Fibroblast of peridontal ligament (primary cell): ENCODE measurements at regions not wholly inside any gene's neighbourhood (a gene's known extent, or its start where the extent isn't known, plus 50 kb on each side); places are given as distances from the start of the nearest gene placed in this dataset.
A peak's percentile ranks its signal among the peaks of the same experiment; 100 is the strongest.

Experiments
- DNase-seq: peaks from one replicate; pipeline ENCODE4 v3.0.0-alpha.2; 2010; ENCODE audit errors: extremely low read depth

- DNase-seq: no peak
Measured at GRCh38 chr13:39858794-39859193, 203.3 kb downstream of the COG6 start.

GRCh38 chr13:39859898-39860297, 204.4 kb downstream of the COG6 start:
- no peak for DNase-seq

- DNase-seq: no peak
Measured at GRCh38 chr13:39862900-39863299, 207.4 kb downstream of the COG6 start.

- DNase-seq: no peak
Measured at GRCh38 chr13:39864221-39864620, 208.8 kb downstream of the COG6 start.

GRCh38 chr13:39866722-39867121, 211.3 kb downstream of the COG6 start:
- DNase-seq: no peak

GRCh38 chr13:39867807-39868206, 212.3 kb downstream of the COG6 start:
- DNase-seq: no peak

- no peak for DNase-seq
Measured at GRCh38 chr13:39870197-39870747, 214.8 kb downstream of the COG6 start.

GRCh38 chr13:39874331-39875053, 219.0 kb downstream of the COG6 start:
- peak; percentile 17 for DNase-seq

- DNase-seq: peak; percentile 14
Measured at GRCh38 chr13:39875111-39875987, 219.9 kb downstream of the COG6 start.

- DNase-seq: peak; percentile 85
Measured at GRCh38 chr13:39876258-39876657, 220.8 kb downstream of the COG6 start.

- DNase-seq: no peak
Measured at GRCh38 chr13:39877134-39877533, 221.7 kb downstream of the COG6 start.

GRCh38 chr13:39879286-39880035, 224.0 kb downstream of the COG6 start:
- no peak for DNase-seq

- DNase-seq: no peak
Measured at GRCh38 chr13:39881383-39881782, 225.9 kb downstream of the COG6 start.

GRCh38 chr13:39881887-39882286, 226.4 kb downstream of the COG6 start:
- DNase-seq: peak; percentile 24

GRCh38 chr13:39884166-39884565, 228.7 kb downstream of the COG6 start:
- no peak for DNase-seq

- no peak for DNase-seq
Measured at GRCh38 chr13:39886336-39886735, 230.9 kb downstream of the COG6 start.

- peak; percentile 54 for DNase-seq
Measured at GRCh38 chr13:39887387-39887786, 231.9 kb downstream of the COG6 start.

- DNase-seq: peak; percentile 50
Measured at GRCh38 chr13:39888865-39889810, 233.7 kb downstream of the COG6 start.

GRCh38 chr13:39890537-39890936, 235.1 kb downstream of the COG6 start:
- DNase-seq: no peak

GRCh38 chr13:39892721-39893685, 237.5 kb downstream of the COG6 start:
- DNase-seq: peak; percentile 61
